SHP77 treated with DMSO at 0.1 percent for 48 hours (cell line): ENCODE measurements at regions not wholly inside any gene's neighbourhood (a gene's known extent, or its start where the extent isn't known, plus 50 kb on each side); places are given as distances from the start of the nearest gene placed in this dataset.

Experiments used
- DNase-seq: peaks from one replicate; lab custom pipeline; 2025; lab: John Stamatoyannopoulos, UW

- no peak for DNase-seq
Measured at GRCh38 chr13:56909896-56910600, 230.7 kb upstream of the PRR20A start.

GRCh38 chr13:56917966-56918365 lies 222.8 kb upstream of the PRR20A start:
- no peak for DNase-seq

- DNase-seq, result no peak
Measured at GRCh38 chr13:56923626-56924140, 217.0 kb upstream of the PRR20A start.

GRCh38 chr13:56924401-56924800 lies 216.3 kb upstream of the PRR20A start:
- no peak for DNase-seq

- DNase-seq, result no peak
Measured at GRCh38 chr13:56932104-56932503, 208.6 kb upstream of the PRR20A start.

GRCh38 chr13:56953965-56954364 lies 186.8 kb upstream of the PRR20A start:
- DNase-seq, result no peak

- DNase-seq, result no peak
Measured at GRCh38 chr13:56975647-56976046, 165.1 kb upstream of the PRR20A start.

- DNase-seq, result no peak
Measured at GRCh38 chr13:56980856-56981255, 159.9 kb upstream of the PRR20A start.

GRCh38 chr13:56986121-56986520 lies 154.6 kb upstream of the PRR20A start:
- no peak for DNase-seq

GRCh38 chr13:56988543-56988942 lies 152.2 kb upstream of the PRR20A start:
- DNase-seq, result no peak

GRCh38 chr13:57003682-57004081 lies 137.0 kb upstream of the PRR20A start:
- no peak for DNase-seq

GRCh38 chr13:57017357-57017756 lies 123.4 kb upstream of the PRR20A start:
- DNase-seq, result no peak

- DNase-seq, result no peak
Measured at GRCh38 chr13:57018915-57019314, 121.8 kb upstream of the PRR20A start.

GRCh38 chr13:57030671-57031070 lies 110.0 kb upstream of the PRR20A start:
- no peak for DNase-seq

- DNase-seq, result no peak
Measured at GRCh38 chr13:57036290-57036689, 104.4 kb upstream of the PRR20A start.

GRCh38 chr13:57044910-57045309 lies 95.8 kb upstream of the PRR20A start:
- no peak for DNase-seq

GRCh38 chr13:57045826-57046546 lies 94.7 kb upstream of the PRR20A start:
- DNase-seq, result no peak

- DNase-seq, result no peak
Measured at GRCh38 chr13:57056601-57057180, 84.0 kb upstream of the PRR20A start.

GRCh38 chr13:57063007-57063406 lies 77.7 kb upstream of the PRR20A start:
- DNase-seq, result no peak

- DNase-seq, result no peak
Measured at GRCh38 chr13:57073983-57074382, 66.7 kb upstream of the PRR20A start.

- no peak for DNase-seq
Measured at GRCh38 chr13:57075588-57075987, 65.1 kb upstream of the PRR20A start.

- DNase-seq, result no peak
Measured at GRCh38 chr13:57087006-57087405, 53.7 kb upstream of the PRR20A start.
